ENCODE measurements at regions not wholly inside any gene's neighbourhood (a gene's known extent, or its start where the extent isn't known, plus 50 kb on each side); places are given as distances from the start of the nearest gene placed in this dataset.

GRCh38 chr21:16742131-16742641, 770.7 kb upstream of the CXADR start:
- TF ChIP-seq, protein P1, sequence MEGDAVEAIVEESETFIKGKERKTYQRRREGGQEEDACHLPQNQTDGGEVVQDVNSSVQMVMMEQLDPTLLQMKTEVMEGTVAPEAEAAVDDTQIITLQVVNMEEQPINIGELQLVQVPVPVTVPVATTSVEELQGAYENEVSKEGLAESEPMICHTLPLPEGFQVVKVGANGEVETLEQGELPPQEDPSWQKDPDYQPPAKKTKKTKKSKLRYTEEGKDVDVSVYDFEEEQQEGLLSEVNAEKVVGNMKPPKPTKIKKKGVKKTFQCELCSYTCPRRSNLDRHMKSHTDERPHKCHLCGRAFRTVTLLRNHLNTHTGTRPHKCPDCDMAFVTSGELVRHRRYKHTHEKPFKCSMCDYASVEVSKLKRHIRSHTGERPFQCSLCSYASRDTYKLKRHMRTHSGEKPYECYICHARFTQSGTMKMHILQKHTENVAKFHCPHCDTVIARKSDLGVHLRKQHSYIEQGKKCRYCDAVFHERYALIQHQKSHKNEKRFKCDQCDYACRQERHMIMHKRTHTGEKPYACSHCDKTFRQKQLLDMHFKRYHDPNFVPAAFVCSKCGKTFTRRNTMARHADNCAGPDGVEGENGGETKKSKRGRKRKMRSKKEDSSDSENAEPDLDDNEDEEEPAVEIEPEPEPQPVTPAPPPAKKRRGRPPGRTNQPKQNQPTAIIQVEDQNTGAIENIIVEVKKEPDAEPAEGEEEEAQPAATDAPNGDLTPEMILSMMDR (IDR thresholded peaks at IDR 0.05; ENCODE audit: low read depth, low read length), result no peak
- TF ChIP-seq EZH2phosphoT487 (IDR thresholded peaks at IDR 0.05; ENCODE audit: low read depth), result no peak
